DND-41 (cell line): ENCODE measurements at regions not wholly inside any gene's neighbourhood (a gene's known extent, or its start where the extent isn't known, plus 50 kb on each side); places are given as distances from the start of the nearest gene placed in this dataset.

ENCODE experiments used
- ATAC-seq: fragments of 200-7000 bp; cut with Tn5 transposase; 3 replicates; pipeline ENCODE4 v1.9.1; 2021; ENCODE audit warnings: low read depth; ENCODE audit not compliant: insufficient read depth
- DNase-seq: peaks from one replicate; pipeline ENCODE4 v3.0.0-alpha.2; 2020
- H2AFZ ChIP-seq: 2 replicates; pipeline ENCODE4 v1.6.0; 2012; ENCODE audit warnings: low read depth, low read length
- H3K27ac ChIP-seq: 2 replicates; pipeline ENCODE4 v1.5.1; 2012; ENCODE audit warnings: low read length, inconsistent platforms
- H3K27me3 ChIP-seq: fragments of 200-600 bp; sonication (generic); 2 replicates; pipeline ENCODE4 v1.6.0; 2012; ENCODE audit warnings: low read length, mild to moderate bottlenecking, inconsistent platforms; ENCODE audit not compliant: insufficient read depth, poor library complexity
- H3K36me3 ChIP-seq: 2 replicates; pipeline ENCODE4 v1.5.1; 2012; ENCODE audit warnings: low read length, inconsistent platforms; ENCODE audit not compliant: insufficient read depth
- H3K4me1 ChIP-seq: 2 replicates; pipeline ENCODE4 v1.5.1; 2012; ENCODE audit warnings: mild to moderate bottlenecking, low read length; ENCODE audit not compliant: insufficient read depth
- H3K4me2 ChIP-seq: 2 replicates; pipeline ENCODE4 v1.6.0; 2012; ENCODE audit warnings: mild to moderate bottlenecking, moderate library complexity, low read length, inconsistent platforms; ENCODE audit not compliant: insufficient read depth
- H3K4me3 ChIP-seq, 2 experiments: fragments of 200-600 bp in 1 of 2; shearing (Covaris generic) in 1 of 2; 2 replicates each; pipeline ENCODE4 v1.5.1; 2012 to 2016; ENCODE audit warnings: inconsistent platforms in 2 of 2, low read length in 2 of 2, mild to moderate bottlenecking in 2 of 2, low read depth in 1 of 2, moderate library complexity in 1 of 2
- H3K79me2 ChIP-seq: 2 replicates; pipeline ENCODE4 v1.6.0; 2012; ENCODE audit warnings: low read length, inconsistent platforms; ENCODE audit not compliant: insufficient read depth
- H3K9ac ChIP-seq: 2 replicates; pipeline ENCODE4 v1.6.0; 2012; ENCODE audit warnings: low read depth, mild to moderate bottlenecking, inconsistent platforms, low read length, moderate library complexity
- H3K9me3 ChIP-seq: 2 replicates; pipeline ENCODE4 v1.5.1; 2012; ENCODE audit warnings: low read length, moderate library complexity, mild to moderate bottlenecking, inconsistent platforms; ENCODE audit not compliant: insufficient read depth, severe bottlenecking
- H4K20me1 ChIP-seq: 2 replicates; pipeline ENCODE4 v1.6.0; 2012; ENCODE audit warnings: low read length; ENCODE audit not compliant: insufficient read depth
- CTCF ChIP-seq: IDR thresholded peaks from 2 replicates; pipeline ENCODE4 v1.5.1; 2012; ENCODE audit warnings: borderline replicate concordance, low read length, moderate library complexity, mild to moderate bottlenecking; ENCODE audit not compliant: poor library complexity, severe bottlenecking; ENCODE audit errors: extremely low read depth
- EZH2 ChIP-seq: IDR thresholded peaks from 3 replicates; pipeline ENCODE4 v1.6.1; 2012; ENCODE audit warnings: borderline replicate concordance, low read depth, mild to moderate bottlenecking, moderate library complexity, low read length, inconsistent platforms; ENCODE audit not compliant: severe bottlenecking

DNA sequence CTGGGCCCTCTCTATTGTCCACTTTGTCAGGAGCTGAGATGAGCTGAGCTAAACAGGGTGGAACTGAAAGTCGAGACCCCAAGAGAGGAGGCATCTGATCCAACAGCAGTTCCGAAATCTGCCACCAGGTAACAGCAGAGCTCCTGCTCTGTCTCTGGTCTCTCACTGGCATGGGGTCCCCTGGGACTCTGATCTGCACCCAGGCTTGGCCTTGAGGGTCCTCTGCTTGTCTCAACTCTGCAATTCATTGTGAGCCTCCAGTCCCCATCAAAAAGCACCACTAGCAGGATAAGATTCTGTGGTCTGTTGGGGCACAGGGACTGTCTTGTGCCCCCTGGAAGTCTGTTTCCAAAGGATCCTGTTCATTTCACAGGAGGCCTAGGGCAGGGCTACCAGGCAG lies 62.5 kb upstream of the TOP1 start:
- DNase-seq (peak; percentile 41), ATAC-seq (no peak)
- no peak overlapping the region for H2AFZ ChIP-seq

DNA sequence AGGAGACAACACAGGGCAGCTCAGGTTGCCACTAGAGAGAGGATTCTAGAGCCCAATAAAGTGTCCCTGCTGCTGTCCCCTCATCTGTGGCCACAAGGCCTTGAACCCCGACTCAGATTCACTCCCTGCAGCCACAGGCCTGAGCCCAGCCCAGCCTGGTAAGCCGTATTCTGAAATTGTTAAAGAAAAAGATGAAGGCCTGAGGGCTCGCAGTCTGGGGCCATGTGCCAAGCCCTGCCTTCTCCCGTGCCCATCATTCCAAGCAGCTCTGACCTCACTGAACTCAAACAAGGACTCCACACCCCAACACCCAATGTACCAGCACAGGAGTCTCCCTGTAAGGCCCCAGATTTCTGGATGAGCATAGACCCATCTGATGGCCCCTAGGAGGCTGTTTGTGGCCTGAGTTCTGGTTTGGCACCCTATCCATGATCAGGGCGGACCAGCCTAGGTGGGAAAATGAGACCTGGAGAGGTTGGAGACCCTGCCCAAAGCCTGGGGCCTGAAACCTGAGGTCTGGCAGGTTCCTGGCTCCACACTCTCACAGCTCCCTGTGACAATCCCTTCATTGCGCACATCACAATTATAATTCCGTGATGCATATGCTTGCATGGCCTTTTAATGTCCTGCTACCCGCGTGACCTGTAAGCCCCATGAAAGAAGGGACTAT lies 62.0 kb upstream of the TOP1 start:
- no peak overlapping the region for H3K4me2 ChIP-seq
- H2AFZ ChIP-seq = no peak overlapping the region

More for the DNA sequence above, 62.5 kb upstream of the TOP1 start:
- H3K9me3 ChIP-seq = no peaks in the 10 kb centered on the region
- no peak overlapping the region for H3K4me2 ChIP-seq
- H3K27ac ChIP-seq = no peak overlapping the region
- H3K36me3 ChIP-seq = no peaks in the 10 kb centered on the region
- no peaks in the 10 kb centered on the region for H4K20me1 ChIP-seq
- peaks cover 27% of the 10 kb centered on the region for H3K4me1 ChIP-seq
- no peak overlapping the region for H3K4me3 ChIP-seq
- peaks cover 10% of the 10 kb centered on the region for H3K27me3 ChIP-seq
- H3K79me2 ChIP-seq = no peaks in the 10 kb centered on the region
- TF ChIP-seq EZH2 = no peak
- TF ChIP-seq CTCF = peak; percentile 56
- H3K9ac ChIP-seq = no peak overlapping the region

GRCh38 chr20:40967700-40968099 lies 60.9 kb upstream of the TOP1 start:
- no peak overlapping the region for H2AFZ ChIP-seq
- TF ChIP-seq EZH2 (no peak), CTCF (no peak)
- no peak for ATAC-seq
- H3K36me3 ChIP-seq = no peaks in the 10 kb centered on the region
- H3K9me3 ChIP-seq = no peaks in the 10 kb centered on the region
- no peak overlapping the region for H3K4me3 ChIP-seq
- peaks cover 10% of the 10 kb centered on the region for H3K27me3 ChIP-seq
- H3K79me2 ChIP-seq = no peaks in the 10 kb centered on the region
- DNase-seq = no peak
- H3K27ac ChIP-seq = no peak overlapping the region
- H4K20me1 ChIP-seq = no peaks in the 10 kb centered on the region
- no peak overlapping the region for H3K9ac ChIP-seq
- no peak overlapping the region for H3K4me2 ChIP-seq
- peaks cover 11% of the 10 kb centered on the region for H3K4me1 ChIP-seq

More for the DNA sequence above, 62.0 kb upstream of the TOP1 start:
- no peaks in the 10 kb centered on the region for H3K79me2 ChIP-seq
- H3K4me3 ChIP-seq = no peak overlapping the region
- no peak for TF ChIP-seq EZH2
- no peak for TF ChIP-seq CTCF
- H3K27me3 ChIP-seq = peaks cover 10% of the 10 kb centered on the region
- H3K27ac ChIP-seq = no peak overlapping the region
- no peaks in the 10 kb centered on the region for H4K20me1 ChIP-seq
- no peak overlapping the region for H3K9ac ChIP-seq
- no peaks in the 10 kb centered on the region for H3K36me3 ChIP-seq
- H3K9me3 ChIP-seq = no peaks in the 10 kb centered on the region
- DNase-seq = no peak
- peaks cover 22% of the 10 kb centered on the region for H3K4me1 ChIP-seq
- no peak for ATAC-seq
